GM12892 (cell line): ENCODE measurements at regions not wholly inside any gene's neighbourhood (a gene's known extent, or its start where the extent isn't known, plus 50 kb on each side); places are given as distances from the start of the nearest gene placed in this dataset.

Experiments used
- POLR2A ChIP-seq: IDR thresholded peaks from 2 replicates; pipeline ENCODE4 v1.6.1; 2011; ENCODE audit warnings: low read depth, low read length, control low read depth
- POLR2AphosphoS5 ChIP-seq: IDR thresholded peaks from 2 replicates; pipeline ENCODE4 v1.6.1; 2011; ENCODE audit warnings: low read depth, low read length, control low read depth

DNA sequence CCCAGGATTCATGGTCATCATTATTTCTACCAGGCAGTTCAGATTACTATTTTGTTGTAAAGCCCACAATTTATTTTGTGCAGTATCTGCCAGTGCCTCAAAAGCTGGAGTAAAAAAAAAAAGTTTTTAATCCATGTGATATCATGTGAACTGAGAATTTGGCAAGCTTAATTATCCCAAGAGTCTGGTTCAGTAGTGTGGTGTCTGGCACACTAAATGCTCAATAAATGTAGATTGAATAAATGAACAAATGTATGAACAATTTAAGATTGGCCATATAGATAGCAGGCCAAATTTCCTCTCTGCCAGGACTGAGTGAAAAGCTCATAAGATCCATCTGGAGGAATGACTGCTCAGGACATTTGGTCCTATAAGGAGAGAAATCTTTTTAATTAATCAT, 533.0 kb downstream of the TLE1 start:
- TF ChIP-seq POLR2AphosphoS5 (no peak), POLR2A (no peak)
